DND-41 (cell line): ENCODE measurements at regions not wholly inside any gene's neighbourhood (a gene's known extent, or its start where the extent isn't known, plus 50 kb on each side); places are given as distances from the start of the nearest gene placed in this dataset.

Experiments
- ATAC-seq: fragments of 200-7000 bp; cut with Tn5 transposase; 3 replicates; pipeline ENCODE4 v1.9.1; 2021; ENCODE audit warnings: low read depth; ENCODE audit not compliant: insufficient read depth
- DNase-seq: peaks from one replicate; pipeline ENCODE4 v3.0.0-alpha.2; 2020
- H2AFZ ChIP-seq: 2 replicates; pipeline ENCODE4 v1.6.0; 2012; ENCODE audit warnings: low read depth, low read length
- H3K27ac ChIP-seq: 2 replicates; pipeline ENCODE4 v1.5.1; 2012; ENCODE audit warnings: low read length, inconsistent platforms
- H3K27me3 ChIP-seq: fragments of 200-600 bp; sonication (generic); 2 replicates; pipeline ENCODE4 v1.6.0; 2012; ENCODE audit warnings: low read length, mild to moderate bottlenecking, inconsistent platforms; ENCODE audit not compliant: insufficient read depth, poor library complexity
- H3K36me3 ChIP-seq: 2 replicates; pipeline ENCODE4 v1.5.1; 2012; ENCODE audit warnings: low read length, inconsistent platforms; ENCODE audit not compliant: insufficient read depth
- H3K4me1 ChIP-seq: 2 replicates; pipeline ENCODE4 v1.5.1; 2012; ENCODE audit warnings: mild to moderate bottlenecking, low read length; ENCODE audit not compliant: insufficient read depth
- H3K4me2 ChIP-seq: 2 replicates; pipeline ENCODE4 v1.6.0; 2012; ENCODE audit warnings: mild to moderate bottlenecking, moderate library complexity, low read length, inconsistent platforms; ENCODE audit not compliant: insufficient read depth
- H3K4me3 ChIP-seq, 2 experiments: fragments of 200-600 bp in 1 of 2; shearing (Covaris generic) in 1 of 2; 2 replicates each; pipeline ENCODE4 v1.5.1; 2012 to 2016; ENCODE audit warnings: inconsistent platforms in 2 of 2, low read length in 2 of 2, mild to moderate bottlenecking in 2 of 2, low read depth in 1 of 2, moderate library complexity in 1 of 2
- H3K79me2 ChIP-seq: 2 replicates; pipeline ENCODE4 v1.6.0; 2012; ENCODE audit warnings: low read length, inconsistent platforms; ENCODE audit not compliant: insufficient read depth
- H3K9ac ChIP-seq: 2 replicates; pipeline ENCODE4 v1.6.0; 2012; ENCODE audit warnings: low read depth, mild to moderate bottlenecking, inconsistent platforms, low read length, moderate library complexity
- H3K9me3 ChIP-seq: 2 replicates; pipeline ENCODE4 v1.5.1; 2012; ENCODE audit warnings: low read length, moderate library complexity, mild to moderate bottlenecking, inconsistent platforms; ENCODE audit not compliant: insufficient read depth, severe bottlenecking
- H4K20me1 ChIP-seq: 2 replicates; pipeline ENCODE4 v1.6.0; 2012; ENCODE audit warnings: low read length; ENCODE audit not compliant: insufficient read depth
- CTCF ChIP-seq: IDR thresholded peaks from 2 replicates; pipeline ENCODE4 v1.5.1; 2012; ENCODE audit warnings: borderline replicate concordance, low read length, moderate library complexity, mild to moderate bottlenecking; ENCODE audit not compliant: poor library complexity, severe bottlenecking; ENCODE audit errors: extremely low read depth
- EZH2 ChIP-seq: IDR thresholded peaks from 3 replicates; pipeline ENCODE4 v1.6.1; 2012; ENCODE audit warnings: borderline replicate concordance, low read depth, mild to moderate bottlenecking, moderate library complexity, low read length, inconsistent platforms; ENCODE audit not compliant: severe bottlenecking

GRCh38 chr13:54676526-54677113, 1648.0 kb downstream of the OLFM4 start:
- Histone ChIP-seq H3K4me2 (no peak overlapping the region), H3K9me3 (no peaks in the 10 kb centered on the region), H3K27ac (no peak overlapping the region), H3K4me3 (no peak overlapping the region), H3K9ac (no peak overlapping the region), H3K79me2 (no peaks in the 10 kb centered on the region), H3K4me1 (no peaks in the 10 kb centered on the region), H2AFZ (no peak overlapping the region), H4K20me1 (no peaks in the 10 kb centered on the region), H3K27me3 (no peaks in the 10 kb centered on the region), H3K36me3 (no peaks in the 10 kb centered on the region)
- no peak for DNase-seq
- TF ChIP-seq EZH2 (no peak), CTCF (no peak)
- no peak for ATAC-seq

GRCh38 chr13:54682184-54682583, 1653.6 kb downstream of the OLFM4 start:
- TF ChIP-seq EZH2 (no peak), CTCF (no peak)
- Histone ChIP-seq H3K4me2 (no peak overlapping the region), H3K36me3 (no peaks in the 10 kb centered on the region), H3K4me3 (no peak overlapping the region), H2AFZ (no peak overlapping the region), H3K4me1 (no peaks in the 10 kb centered on the region), H3K27me3 (no peaks in the 10 kb centered on the region), H3K9me3 (no peaks in the 10 kb centered on the region), H4K20me1 (no peaks in the 10 kb centered on the region), H3K79me2 (no peaks in the 10 kb centered on the region), H3K9ac (no peak overlapping the region), H3K27ac (no peak overlapping the region)
- DNase-seq (no peak), ATAC-seq (no peak)

GRCh38 chr13:54687173-54687572, 1658.6 kb downstream of the OLFM4 start:
- H3K36me3 ChIP-seq, result no peaks in the 10 kb centered on the region
- H3K9me3 ChIP-seq, result peaks cover 9% of the 10 kb centered on the region
- no peaks in the 10 kb centered on the region for H3K27me3 ChIP-seq
- no peak overlapping the region for H3K4me3 ChIP-seq
- no peaks in the 10 kb centered on the region for H4K20me1 ChIP-seq
- H3K79me2 ChIP-seq, result no peaks in the 10 kb centered on the region
- no peak for DNase-seq
- no peak overlapping the region for H3K4me2 ChIP-seq
- H3K9ac ChIP-seq, result no peak overlapping the region
- ATAC-seq, result no peak
- no peaks in the 10 kb centered on the region for H3K4me1 ChIP-seq
- TF ChIP-seq EZH2 (no peak), CTCF (no peak)
- no peak overlapping the region for H2AFZ ChIP-seq
- no peak overlapping the region for H3K27ac ChIP-seq

GRCh38 chr13:54699831-54700230, 1671.2 kb downstream of the OLFM4 start:
- H3K27me3 ChIP-seq, result no peaks in the 10 kb centered on the region
- H3K9ac ChIP-seq, result no peak overlapping the region
- no peaks in the 10 kb centered on the region for H3K9me3 ChIP-seq
- H3K4me3 ChIP-seq, result no peak overlapping the region
- no peak for DNase-seq
- no peak overlapping the region for H3K4me2 ChIP-seq
- H3K79me2 ChIP-seq, result no peaks in the 10 kb centered on the region
- no peak overlapping the region for H2AFZ ChIP-seq
- H3K27ac ChIP-seq, result no peak overlapping the region
- ATAC-seq, result no peak
- no peaks in the 10 kb centered on the region for H3K4me1 ChIP-seq
- H4K20me1 ChIP-seq, result no peaks in the 10 kb centered on the region
- no peak for TF ChIP-seq CTCF
- no peak for TF ChIP-seq EZH2
- no peaks in the 10 kb centered on the region for H3K36me3 ChIP-seq
